Fibroblast of lung (primary cell): ENCODE measurements at regions not wholly inside any gene's neighbourhood (a gene's known extent, or its start where the extent isn't known, plus 50 kb on each side); places are given as distances from the start of the nearest gene placed in this dataset.

Experiments
- DNase-seq, 2 donors: peaks; one replicate each; pipeline versions ENCODE4 v3.0.0 to v3.0.0-alpha.2; 2010; ENCODE audit warnings: low read depth in 2 of 2
- H2AFZ ChIP-seq: 2 replicates; pipeline ENCODE4 v1.5.1; 2012; ENCODE audit warnings: low read length, control low read depth, inconsistent platforms
- H3K27ac ChIP-seq: 2 replicates; pipeline ENCODE4 v1.5.1; 2011; ENCODE audit warnings: low read length, control low read depth; ENCODE audit not compliant: insufficient read depth
- H3K27me3 ChIP-seq: 2 replicates; pipeline ENCODE4 v1.5.1; 2011; ENCODE audit warnings: mild to moderate bottlenecking, low read length; ENCODE audit not compliant: control insufficient read depth, insufficient read depth
- H3K36me3 ChIP-seq: 2 replicates; pipeline ENCODE4 v1.5.1; 2011; ENCODE audit warnings: low read length; ENCODE audit not compliant: control insufficient read depth, insufficient read depth
- H3K4me1 ChIP-seq: 2 replicates; pipeline ENCODE4 v1.5.1; 2011; ENCODE audit warnings: low read length; ENCODE audit not compliant: control insufficient read depth, insufficient read depth; ENCODE audit errors: extremely low read depth
- H3K4me2 ChIP-seq: 2 replicates; pipeline ENCODE4 v1.5.1; 2011; ENCODE audit warnings: low read length, control low read depth; ENCODE audit not compliant: insufficient read depth; ENCODE audit errors: extremely low read depth
- H3K4me3 ChIP-seq, 4 experiments: fragments of 200-600 bp in 1 of 4; sonication (generic) in 1 of 4; replicated peaks in 1 of 4; 2 replicates each; pipeline ENCODE4 v1.5.1; 2011 to 2016; ENCODE audit warnings: low read length in 4 of 4, low read depth in 3 of 4, mild to moderate bottlenecking in 3 of 4, control low read depth in 2 of 4, inconsistent platforms in 1 of 4, mixed read lengths in 1 of 4; ENCODE audit not compliant: insufficient read depth in 1 of 4; ENCODE audit errors: control extremely low read depth in 1 of 4
- H3K79me2 ChIP-seq: 2 replicates; pipeline ENCODE4 v1.5.1; 2012; ENCODE audit warnings: mild to moderate bottlenecking, low read length, inconsistent platforms; ENCODE audit not compliant: control insufficient read depth, insufficient read depth
- H3K9ac ChIP-seq: 2 replicates; pipeline ENCODE4 v1.5.1; 2011; ENCODE audit warnings: mild to moderate bottlenecking, low read length, control low read depth; ENCODE audit not compliant: insufficient read depth
- H3K9me3 ChIP-seq: 2 replicates; pipeline ENCODE4 v1.5.1; 2012; ENCODE audit warnings: low read depth, low read length; ENCODE audit not compliant: control insufficient read depth, insufficient read depth
- H4K20me1 ChIP-seq: 2 replicates; pipeline ENCODE4 v1.5.1; 2011; ENCODE audit warnings: low read length; ENCODE audit not compliant: control insufficient read depth, insufficient read depth; ENCODE audit errors: extremely low read depth
- CTCF ChIP-seq, 2 donors: IDR thresholded peaks in 1 of 2; conservative IDR thresholded peaks in 1 of 2; 1 replicate in 1 of 2; 2 replicates in 1 of 2; pipeline ENCODE4 v1.5.1; 2011 to 2012; ENCODE audit warnings: low read length in 2 of 2, control low read depth in 1 of 2, inconsistent platforms in 1 of 2, low read depth in 1 of 2, mild to moderate bottlenecking in 1 of 2
- EZH2 ChIP-seq: IDR thresholded peaks from 2 replicates; pipeline ENCODE4 v1.5.1; 2012; ENCODE audit warnings: low read length, control low read depth, mild to moderate bottlenecking; ENCODE audit errors: missing control alignments

- TF ChIP-seq CTCF (conservative IDR thresholded peaks at IDR 0.05 in 1 of 2, IDR thresholded peaks at IDR 0.05 in 1 of 2; ENCODE audit: low read depth in 1 of 2, low read length in 2 of 2): no peak
- no peak for TF ChIP-seq EZH2
- Histone ChIP-seq H3K79me2 (no peaks in the 10 kb centered on the region), H3K27me3 (no peaks in the 10 kb centered on the region), H3K9ac (no peak overlapping the region), H3K27ac (no peak overlapping the region), H3K4me1 (no peaks in the 10 kb centered on the region), H3K4me2 (no peak overlapping the region), H2AFZ (no peak overlapping the region), H3K36me3 (no peaks in the 10 kb centered on the region), H3K9me3 (no peaks in the 10 kb centered on the region), H3K4me3 (no peak overlapping the region), H4K20me1 (no peaks in the 10 kb centered on the region)
- DNase-seq: no peak
Measured at GRCh38 chr5:62742207-62742606, 163.6 kb downstream of the LRRC70 start.

GRCh38 chr5:62741761-62742160 is 163.1 kb downstream of the LRRC70 start:
- Histone ChIP-seq H4K20me1 (no peaks in the 10 kb centered on the region), H3K9ac (no peak overlapping the region), H3K4me2 (no peak overlapping the region), H3K79me2 (no peaks in the 10 kb centered on the region), H2AFZ (no peak overlapping the region), H3K9me3 (no peaks in the 10 kb centered on the region), H3K27ac (no peak overlapping the region), H3K4me1 (no peaks in the 10 kb centered on the region), H3K27me3 (no peaks in the 10 kb centered on the region), H3K4me3 (no peak overlapping the region), H3K36me3 (no peaks in the 10 kb centered on the region)
- TF ChIP-seq EZH2: no peak
- TF ChIP-seq CTCF (conservative IDR thresholded peaks at IDR 0.05 in 1 of 2, IDR thresholded peaks at IDR 0.05 in 1 of 2; ENCODE audit: low read depth in 1 of 2, low read length in 2 of 2): no peak
- no peak for DNase-seq

- no peak overlapping the region for H3K27ac ChIP-seq
- no peaks in the 10 kb centered on the region for H3K9me3 ChIP-seq
- no peaks in the 10 kb centered on the region for H4K20me1 ChIP-seq
- H3K36me3 ChIP-seq: no peaks in the 10 kb centered on the region
- no peaks in the 10 kb centered on the region for H3K4me1 ChIP-seq
- H3K4me3 ChIP-seq: no peak overlapping the region
- no peak for DNase-seq
- no peaks in the 10 kb centered on the region for H3K27me3 ChIP-seq
- TF ChIP-seq CTCF (conservative IDR thresholded peaks at IDR 0.05 in 1 of 2, IDR thresholded peaks at IDR 0.05 in 1 of 2; ENCODE audit: low read depth in 1 of 2, low read length in 2 of 2) (no peak), EZH2 (no peak)
- no peak overlapping the region for H3K9ac ChIP-seq
- no peak overlapping the region for H2AFZ ChIP-seq
- no peak overlapping the region for H3K4me2 ChIP-seq
- H3K79me2 ChIP-seq: no peaks in the 10 kb centered on the region
Measured at GRCh38 chr5:62737766-62738165, 159.1 kb downstream of the LRRC70 start.
